Thyroid gland (tissue), 4 donors: ENCODE measurements at regions not wholly inside any gene's neighbourhood (a gene's known extent, or its start where the extent isn't known, plus 50 kb on each side); places are given as distances from the start of the nearest gene placed in this dataset.

Source experiments
- DNase-seq, 2 donors: peaks; one replicate each; pipeline ENCODE4 v3.0.0-alpha.2; 2019
- H3K27ac ChIP-seq, 3 donors: fragments of 200-600 bp; sonication (generic); 1 replicate in 2 of 3; 2 replicates in 1 of 3; pipeline ENCODE4 v1.5.1; 2016 to 2019; ENCODE audit warnings: mild to moderate bottlenecking in 1 of 3, moderate library complexity in 1 of 3
- H3K27me3 ChIP-seq: fragments of 200-600 bp; sonication (generic); one replicate; pipeline ENCODE4 v1.5.1; 2019
- H3K36me3 ChIP-seq, 2 donors: fragments of 200-600 bp; sonication (generic); one replicate each; pipeline ENCODE4 v1.5.1; 2016 to 2019
- H3K4me1 ChIP-seq, 2 donors: fragments of 200-600 bp; sonication (generic); one replicate each; pipeline ENCODE4 v1.5.1; 2017 to 2019
- H3K4me3 ChIP-seq, 3 donors: fragments of 200-600 bp; sonication (generic); replicated peaks in 1 of 3; 1 replicate in 2 of 3; 2 replicates in 1 of 3; pipeline ENCODE4 v1.5.1; 2016; ENCODE audit warnings: mild to moderate bottlenecking in 1 of 3
- H3K9me3 ChIP-seq: fragments of 200-600 bp; sonication (generic); one replicate; pipeline ENCODE4 v1.5.1; 2017
- POLR2A ChIP-seq, 2 donors: fragments of 450-650 bp; IDR thresholded peaks; one replicate each; pipeline ENCODE4 v1.6.1; 2017; ENCODE audit warnings: antibody characterized with exemption in 2 of 2, mild to moderate bottlenecking in 2 of 2, moderate library complexity in 1 of 2
- WGBS, 2 donors: methylation state at CpG; one replicate each; pipeline ENCODE4 v1.1.5; 2017; 5-methylcytosine and 5-hydroxymethylcytosine counted together
- intact Hi-C: fragments of 100-400 bp; cut with DNase I; formaldehyde crosslinking; loops from one replicate; pipeline ENCODE4 v1.15.1; 2023
- TF ChIP-seq, protein P1 (sequence below), 6 experiments: fragments of 200-600 bp in 3 of 6; fragments of 450-650 bp in 3 of 6; sonication (generic) in 3 of 6; IDR thresholded peaks; one replicate each; pipeline ENCODE4 v1.5.1; 2016 to 2019; ENCODE audit warnings: antibody characterized with exemption in 6 of 6, mild to moderate bottlenecking in 2 of 6, inconsistent platforms in 1 of 6, moderate library complexity in 1 of 6

DNA sequence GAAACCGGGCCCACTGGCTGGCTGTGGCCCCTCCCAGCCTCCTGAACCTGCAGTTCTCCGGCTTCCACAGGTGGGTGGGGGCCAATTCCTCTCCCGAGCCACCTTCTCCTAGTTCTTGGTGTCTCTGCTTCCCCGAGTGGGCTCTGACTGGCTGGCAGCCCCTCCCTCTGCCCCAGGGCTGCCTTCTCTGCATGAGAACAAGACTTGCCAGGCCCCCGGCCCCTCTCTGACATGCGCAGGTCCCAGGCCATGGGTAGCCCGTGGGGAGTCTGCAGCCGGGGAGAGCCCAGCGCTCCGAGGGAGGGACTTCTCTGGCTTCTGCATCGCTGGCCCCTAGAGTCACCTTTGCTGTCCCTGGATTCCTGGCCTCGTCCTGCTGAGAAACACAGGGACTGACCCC is 421.7 kb downstream of the IRX2 start:
- H3K4me1 ChIP-seq, result no peaks in the 10 kb centered on the region
- no peak overlapping the region for H3K27ac ChIP-seq
- no peak for DNase-seq
- no peaks in the 10 kb centered on the region for H3K9me3 ChIP-seq
- H3K4me3 ChIP-seq, result no peak overlapping the region
- 81 to 86% methylated on average over 8 to 9 of the region's 12 CpGs for WGBS, 2 donors
- intact Hi-C loops, result no loop called here
- no peaks in the 10 kb centered on the region for H3K36me3 ChIP-seq
- H3K27me3 ChIP-seq, result no peaks in the 10 kb centered on the region
- TF ChIP-seq, protein P1, sequence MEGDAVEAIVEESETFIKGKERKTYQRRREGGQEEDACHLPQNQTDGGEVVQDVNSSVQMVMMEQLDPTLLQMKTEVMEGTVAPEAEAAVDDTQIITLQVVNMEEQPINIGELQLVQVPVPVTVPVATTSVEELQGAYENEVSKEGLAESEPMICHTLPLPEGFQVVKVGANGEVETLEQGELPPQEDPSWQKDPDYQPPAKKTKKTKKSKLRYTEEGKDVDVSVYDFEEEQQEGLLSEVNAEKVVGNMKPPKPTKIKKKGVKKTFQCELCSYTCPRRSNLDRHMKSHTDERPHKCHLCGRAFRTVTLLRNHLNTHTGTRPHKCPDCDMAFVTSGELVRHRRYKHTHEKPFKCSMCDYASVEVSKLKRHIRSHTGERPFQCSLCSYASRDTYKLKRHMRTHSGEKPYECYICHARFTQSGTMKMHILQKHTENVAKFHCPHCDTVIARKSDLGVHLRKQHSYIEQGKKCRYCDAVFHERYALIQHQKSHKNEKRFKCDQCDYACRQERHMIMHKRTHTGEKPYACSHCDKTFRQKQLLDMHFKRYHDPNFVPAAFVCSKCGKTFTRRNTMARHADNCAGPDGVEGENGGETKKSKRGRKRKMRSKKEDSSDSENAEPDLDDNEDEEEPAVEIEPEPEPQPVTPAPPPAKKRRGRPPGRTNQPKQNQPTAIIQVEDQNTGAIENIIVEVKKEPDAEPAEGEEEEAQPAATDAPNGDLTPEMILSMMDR (IDR thresholded peaks at IDR 0.05), result no peak
- no peak for TF ChIP-seq POLR2A (IDR thresholded peaks at IDR 0.05)

DNA sequence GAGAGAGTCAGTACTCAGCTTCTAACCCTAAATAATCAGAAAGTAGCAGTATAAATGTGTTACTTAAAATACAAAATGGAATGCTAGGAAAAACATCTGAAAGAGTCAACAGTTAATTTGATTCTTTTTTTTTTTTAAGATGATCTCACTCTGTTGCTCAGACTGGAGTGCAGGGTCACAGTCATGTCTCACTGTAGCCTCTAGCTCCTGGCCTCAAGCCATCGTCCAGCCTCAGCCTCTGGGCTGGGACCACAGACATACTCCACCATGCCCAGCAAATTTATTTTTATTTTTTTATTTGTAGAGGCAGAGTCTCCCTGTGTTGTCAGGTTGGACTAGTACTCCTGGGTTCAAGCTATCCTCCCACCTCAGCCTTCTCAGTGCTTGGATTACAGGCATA is 424.9 kb downstream of the IRX2 start:
- H3K9me3 ChIP-seq, result no peaks in the 10 kb centered on the region
- WGBS, 2 donors, result 45 to 50% methylated on average over 1 of the region's 1 CpG
- H3K27ac ChIP-seq, result no peak overlapping the region
- intact Hi-C loops, result no loop called here
- no peak overlapping the region for H3K4me3 ChIP-seq
- no peaks in the 10 kb centered on the region for H3K27me3 ChIP-seq
- no peak for DNase-seq
- TF ChIP-seq POLR2A (IDR thresholded peaks at IDR 0.05), result no peak
- TF ChIP-seq, protein P1 (IDR thresholded peaks at IDR 0.05), result no peak
- no peaks in the 10 kb centered on the region for H3K4me1 ChIP-seq
- H3K36me3 ChIP-seq, result no peaks in the 10 kb centered on the region

DNA sequence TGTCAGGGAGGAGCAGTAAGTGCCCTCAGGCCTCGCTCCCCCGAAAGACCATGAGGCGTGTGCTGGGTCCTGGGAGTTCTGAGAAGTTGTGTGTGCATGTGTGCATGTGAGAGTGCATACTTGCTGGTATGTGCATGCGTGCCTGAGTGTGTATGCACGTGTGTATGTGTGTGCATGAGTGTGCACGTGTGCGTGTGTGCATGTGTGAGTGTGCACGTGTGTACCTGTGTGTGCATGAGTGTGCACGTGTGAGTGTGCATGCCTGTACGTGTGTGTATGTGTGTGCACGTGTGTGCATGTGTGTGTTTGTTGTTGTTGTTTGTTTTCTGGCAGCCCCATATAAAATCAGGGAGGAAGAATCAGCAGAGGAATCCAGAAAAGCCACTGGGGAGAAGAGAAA is 426.7 kb downstream of the IRX2 start:
- no peaks in the 10 kb centered on the region for H3K27me3 ChIP-seq
- intact Hi-C loops, result no loop called here
- no peaks in the 10 kb centered on the region for H3K36me3 ChIP-seq
- WGBS, 2 donors, result 88 to 89% methylated on average over 11 of the region's 11 CpGs
- TF ChIP-seq, protein P1 (IDR thresholded peaks at IDR 0.05), result no peak
- TF ChIP-seq POLR2A (IDR thresholded peaks at IDR 0.05), result no peak
- no peak overlapping the region for H3K4me3 ChIP-seq
- DNase-seq, result no peak
- H3K4me1 ChIP-seq, result no peaks in the 10 kb centered on the region
- no peaks in the 10 kb centered on the region for H3K9me3 ChIP-seq
- H3K27ac ChIP-seq, result no peak overlapping the region

DNA sequence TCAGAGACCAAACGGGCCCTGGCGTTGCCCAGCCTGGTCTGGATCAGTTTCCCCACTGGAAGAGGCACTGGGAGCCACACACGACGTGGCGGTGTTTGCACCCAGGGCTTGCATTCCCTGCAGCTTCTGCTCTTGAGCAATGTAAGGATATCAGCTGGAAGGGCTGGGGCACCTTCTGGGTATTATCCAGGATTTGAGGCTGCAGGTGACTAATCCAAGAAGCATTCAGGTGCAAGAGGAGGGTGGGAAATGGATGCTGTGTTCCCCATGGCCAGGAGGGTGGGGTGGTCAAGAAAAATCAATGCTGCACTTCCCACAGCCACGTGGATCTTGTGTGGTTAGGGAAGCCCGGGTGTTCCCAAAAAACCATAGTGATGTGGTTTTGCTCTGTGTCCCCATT is 430.9 kb downstream of the IRX2 start:
- WGBS, 2 donors, result 76 to 85% methylated on average over 7 of the region's 7 CpGs

DNA sequence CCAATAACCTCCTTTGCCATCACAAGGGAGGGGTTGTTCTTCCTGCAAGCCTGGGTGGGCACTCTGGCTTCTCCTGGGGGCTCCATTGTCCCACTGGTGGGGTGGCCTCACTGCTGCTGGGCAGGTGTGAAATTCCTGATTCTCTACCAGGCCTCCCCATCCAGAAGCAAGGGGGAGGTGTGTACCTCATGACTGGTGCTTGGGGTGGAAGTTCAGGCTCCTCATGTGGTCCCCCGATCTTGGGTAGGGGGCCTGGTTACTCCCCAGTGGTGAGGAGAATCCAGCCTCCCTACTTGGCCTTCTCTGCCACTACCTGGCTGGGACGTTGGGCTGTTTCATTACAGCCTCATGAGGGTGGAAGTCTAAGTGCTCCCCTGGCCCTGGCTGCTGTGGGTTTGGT is 433.9 kb downstream of the IRX2 start:
- H3K27me3 ChIP-seq, result no peaks in the 10 kb centered on the region
- H3K27ac ChIP-seq, result no peak overlapping the region
- H3K9me3 ChIP-seq, result no peaks in the 10 kb centered on the region
- H3K4me3 ChIP-seq, result no peak overlapping the region
- no peaks in the 10 kb centered on the region for H3K4me1 ChIP-seq
- TF ChIP-seq, protein P1 (IDR thresholded peaks at IDR 0.05), result no peak
- TF ChIP-seq POLR2A (IDR thresholded peaks at IDR 0.05), result no peak
- H3K36me3 ChIP-seq, result no peaks in the 10 kb centered on the region
- no peak for DNase-seq
- WGBS, 2 donors, result 55 to 80% methylated on average over 1 to 2 of the region's 2 CpGs
- intact Hi-C loops, result no loop called here

More for the DNA sequence above, 430.9 kb downstream of the IRX2 start:
- H3K36me3 ChIP-seq, result no peaks in the 10 kb centered on the region
- DNase-seq, result no peak
- H3K9me3 ChIP-seq, result no peaks in the 10 kb centered on the region
- intact Hi-C loops, result no loop called here
- H3K27ac ChIP-seq, result no peak overlapping the region
- no peak overlapping the region for H3K4me3 ChIP-seq
- TF ChIP-seq, protein P1 (IDR thresholded peaks at IDR 0.05), result no peak
- TF ChIP-seq POLR2A (IDR thresholded peaks at IDR 0.05), result no peak
- H3K4me1 ChIP-seq, result no peaks in the 10 kb centered on the region
- H3K27me3 ChIP-seq, result no peaks in the 10 kb centered on the region
